Calu3 (cell line): ENCODE measurements at regions not wholly inside any gene's neighbourhood (a gene's known extent, or its start where the extent isn't known, plus 50 kb on each side); places are given as distances from the start of the nearest gene placed in this dataset.
"Not testable (repeated sequence)": the region's sequence is repeated elsewhere in the genome, so short reads cannot be mapped to it uniquely, and the experiment has no call there.

Experiments
- BruUV-seq: library from RNA; stranded (reverse); fragments of 400-500 nt; replicated peaks from 2 replicates; lab custom pipeline; 2021; lab: Mats Ljungman, UMichigan
- CTCF ChIA-PET: fragments of 300-600 bp; sonication (Branson Sonifier 250); formaldehyde crosslinking; loops from one replicate; lab custom pipeline; 2022; ENCODE audit warnings: antibody characterized with exemption; lab: Charles Lee
- DNase-seq: peaks from one replicate; pipeline ENCODE4 v3.0.0; 2022
- H3K27ac Mint-ChIP-seq: one replicate; pipeline ENCODE4 v1.8.0; 2022; ENCODE audit warnings: mixed read lengths; ENCODE audit not compliant: unreplicated experiment
- H3K27me3 Mint-ChIP-seq: one replicate; pipeline ENCODE4 v1.8.0; 2022; ENCODE audit warnings: mixed read lengths; ENCODE audit not compliant: unreplicated experiment
- H3K36me3 Mint-ChIP-seq: one replicate; pipeline ENCODE4 v1.8.0; 2022; ENCODE audit warnings: mild to moderate bottlenecking, moderate library complexity, mixed read lengths; ENCODE audit not compliant: insufficient read depth, unreplicated experiment
- H3K4me1 Mint-ChIP-seq: one replicate; pipeline ENCODE4 v1.8.0; 2022; ENCODE audit warnings: mild to moderate bottlenecking, low read depth, mixed read lengths; ENCODE audit not compliant: unreplicated experiment
- H3K4me3 Mint-ChIP-seq: one replicate; pipeline ENCODE4 v1.8.0; 2022; ENCODE audit warnings: mild to moderate bottlenecking, low read depth, moderate library complexity, mixed read lengths; ENCODE audit not compliant: unreplicated experiment
- H3K9me3 Mint-ChIP-seq: one replicate; pipeline ENCODE4 v1.8.0; 2022; ENCODE audit warnings: low read depth, mixed read lengths; ENCODE audit not compliant: unreplicated experiment
- intact Hi-C: fragments of 100-400 bp; cut with micrococcal nuclease; formaldehyde crosslinking; loops from one replicate; pipeline ENCODE4 v1.10.0; 2022; ENCODE audit not compliant: unreplicated experiment
- TF ChIP-seq, protein P1 (sequence below): fragments of 200-600 bp; IDR thresholded peaks from one replicate; pipeline ENCODE4 v1.8.0; 2022; ENCODE audit warnings: antibody characterized with exemption; ENCODE audit not compliant: unreplicated experiment

DNA sequence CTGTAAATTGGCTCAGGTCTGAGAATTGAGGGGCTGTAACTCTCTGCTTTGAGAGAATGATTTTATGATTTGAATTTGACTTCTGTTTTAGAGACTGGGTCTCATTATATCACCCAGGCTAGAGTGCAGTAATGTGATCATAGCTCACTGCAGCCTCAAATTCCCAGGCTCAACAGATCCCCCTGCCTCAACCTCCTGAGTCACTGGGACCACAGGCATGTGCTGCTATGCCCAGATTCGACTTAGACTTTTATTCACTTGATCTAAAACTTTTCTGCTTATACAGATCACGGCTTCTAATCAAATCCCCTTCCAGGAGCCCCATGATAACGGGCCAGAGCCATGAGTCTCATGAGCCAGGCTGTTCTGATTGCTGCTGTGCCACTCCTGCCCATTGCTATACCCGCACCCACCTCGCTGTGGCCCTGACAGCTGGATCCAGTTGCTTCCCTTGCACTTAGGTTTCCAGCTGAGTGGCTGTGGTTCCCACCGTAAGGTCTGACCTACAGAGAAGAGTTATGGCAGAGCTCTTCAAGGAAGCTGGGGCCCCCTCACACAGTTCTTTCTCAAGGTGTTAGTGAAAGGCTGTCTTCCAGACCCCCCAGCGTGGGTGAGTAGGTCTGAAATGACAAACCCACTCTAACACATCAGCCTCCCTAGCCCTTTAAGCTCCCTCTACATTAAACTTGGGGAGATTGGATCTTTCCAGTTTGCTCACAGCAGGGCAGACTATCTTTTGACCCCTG is 251.2 kb upstream of the SGCG start:
- no peaks in the 10 kb centered on the region for H3K4me1 Mint-ChIP-seq
- no peak overlapping the region for H3K4me3 Mint-ChIP-seq
- TF ChIP-seq, protein P1, sequence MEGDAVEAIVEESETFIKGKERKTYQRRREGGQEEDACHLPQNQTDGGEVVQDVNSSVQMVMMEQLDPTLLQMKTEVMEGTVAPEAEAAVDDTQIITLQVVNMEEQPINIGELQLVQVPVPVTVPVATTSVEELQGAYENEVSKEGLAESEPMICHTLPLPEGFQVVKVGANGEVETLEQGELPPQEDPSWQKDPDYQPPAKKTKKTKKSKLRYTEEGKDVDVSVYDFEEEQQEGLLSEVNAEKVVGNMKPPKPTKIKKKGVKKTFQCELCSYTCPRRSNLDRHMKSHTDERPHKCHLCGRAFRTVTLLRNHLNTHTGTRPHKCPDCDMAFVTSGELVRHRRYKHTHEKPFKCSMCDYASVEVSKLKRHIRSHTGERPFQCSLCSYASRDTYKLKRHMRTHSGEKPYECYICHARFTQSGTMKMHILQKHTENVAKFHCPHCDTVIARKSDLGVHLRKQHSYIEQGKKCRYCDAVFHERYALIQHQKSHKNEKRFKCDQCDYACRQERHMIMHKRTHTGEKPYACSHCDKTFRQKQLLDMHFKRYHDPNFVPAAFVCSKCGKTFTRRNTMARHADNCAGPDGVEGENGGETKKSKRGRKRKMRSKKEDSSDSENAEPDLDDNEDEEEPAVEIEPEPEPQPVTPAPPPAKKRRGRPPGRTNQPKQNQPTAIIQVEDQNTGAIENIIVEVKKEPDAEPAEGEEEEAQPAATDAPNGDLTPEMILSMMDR: no peak
- no peak for DNase-seq
- CTCF ChIA-PET: no interaction called here
- peaks cover 3% of the 10 kb centered on the region for H3K9me3 Mint-ChIP-seq
- H3K27ac Mint-ChIP-seq: no peak overlapping the region
- no TSS peak for BruUV-seq
- intact Hi-C loops: no loop called here
- H3K36me3 Mint-ChIP-seq: no peaks in the 10 kb centered on the region
- H3K27me3 Mint-ChIP-seq: no peaks in the 10 kb centered on the region

- intact Hi-C loops: no loop called here
- Mint-ChIP-seq H3K9me3 (no peaks in the 10 kb centered on the region), H3K36me3 (no peaks in the 10 kb centered on the region), H3K4me1 (no peaks in the 10 kb centered on the region), H3K4me3 (no peak overlapping the region), H3K27ac (no peak overlapping the region), H3K27me3 (no peaks in the 10 kb centered on the region)
- BruUV-seq: no TSS peak
- TF ChIP-seq, protein P1: no peak
- CTCF ChIA-PET: no interaction called here
- DNase-seq: no peak
Measured at GRCh38 chr13:22931576-22931975, 249.2 kb upstream of the SGCG start.

DNA sequence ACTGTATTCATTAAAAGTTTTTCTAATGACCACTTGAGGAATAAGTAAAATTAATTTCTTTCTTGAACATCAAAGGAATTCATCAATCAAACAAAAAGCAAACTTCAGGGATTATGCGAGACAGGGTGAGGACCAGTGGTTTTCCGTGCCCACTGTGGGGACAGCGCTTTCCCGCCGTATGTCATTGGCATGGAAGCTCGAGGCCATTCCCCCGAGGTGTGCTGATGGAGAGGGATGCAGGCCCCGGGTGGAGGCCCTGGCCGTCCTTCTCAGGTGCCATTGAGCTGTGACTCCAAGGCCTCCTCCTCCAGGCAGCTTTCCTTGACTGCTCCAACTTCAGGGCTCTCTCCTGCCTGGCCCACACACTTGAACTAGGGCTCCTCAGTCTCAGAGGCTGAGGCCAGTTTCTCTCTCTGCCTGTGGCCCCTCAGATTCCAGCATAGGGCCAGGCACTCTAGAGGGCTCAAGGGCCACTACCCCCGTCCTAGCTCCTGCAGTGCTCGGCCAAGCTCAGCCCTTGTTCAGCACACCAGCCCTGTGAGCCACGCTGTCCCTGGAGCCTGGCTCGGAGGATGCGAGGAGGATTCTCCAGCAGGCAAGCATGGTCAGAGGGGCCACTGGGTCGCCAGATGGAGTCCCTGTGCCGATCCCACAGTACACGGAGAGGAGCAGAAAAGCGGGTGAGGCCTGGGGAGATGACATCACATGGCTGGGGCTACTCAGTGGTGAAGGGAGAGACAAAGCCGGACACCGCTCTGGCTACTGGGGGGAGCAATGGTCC is 248.0 kb upstream of the SGCG start:
- H3K4me3 Mint-ChIP-seq, CTCF ChIA-PET, H3K27ac Mint-ChIP-seq, BruUV-seq, H3K36me3 Mint-ChIP-seq, DNase-seq, intact Hi-C loops, H3K4me1 Mint-ChIP-seq, H3K27me3 Mint-ChIP-seq, H3K9me3 Mint-ChIP-seq: not testable (repeated sequence)

DNA sequence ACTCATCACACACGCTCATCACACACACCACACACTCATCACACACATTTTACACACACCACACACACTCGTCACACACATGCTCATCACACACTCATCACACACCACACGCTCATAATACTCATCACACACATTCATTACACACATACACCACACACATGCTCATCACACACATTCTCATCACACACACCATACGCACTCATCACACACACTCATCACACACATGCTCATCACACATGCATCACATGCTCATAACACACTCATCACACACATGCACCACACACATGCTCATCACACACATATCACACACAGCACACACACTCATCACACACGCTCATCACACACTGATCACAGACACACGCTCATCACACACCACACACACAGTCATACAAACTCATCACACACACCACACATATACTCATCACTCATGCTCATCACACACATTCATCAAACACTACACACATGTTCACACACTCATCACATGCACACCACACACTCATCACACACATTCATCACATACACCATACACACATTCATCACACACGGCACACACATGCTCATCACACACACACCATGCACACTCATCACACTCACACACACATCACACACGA is 247.1 kb upstream of the SGCG start:
- no peaks in the 10 kb centered on the region for H3K9me3 Mint-ChIP-seq
- no peak overlapping the region for H3K4me3 Mint-ChIP-seq
- BruUV-seq: no TSS peak
- H3K36me3 Mint-ChIP-seq: no peaks in the 10 kb centered on the region
- H3K27me3 Mint-ChIP-seq: no peaks in the 10 kb centered on the region
- CTCF ChIA-PET: no interaction called here
- TF ChIP-seq, protein P1: no peak
- H3K27ac Mint-ChIP-seq: no peak overlapping the region
- intact Hi-C loops: no loop called here
- no peak for DNase-seq
- no peaks in the 10 kb centered on the region for H3K4me1 Mint-ChIP-seq
